ENCODE measurements at regions not wholly inside any gene's neighbourhood (a gene's known extent, or its start where the extent isn't known, plus 50 kb on each side); places are given as distances from the start of the nearest gene placed in this dataset.

GRCh38 chr7:84250452-84250851 is 55.9 kb upstream of the SEMA3A start:
- TF ChIP-seq CSRNP3 (CRISPR knock-in tag; IDR thresholded peaks at IDR 0.05) (no peak), BACH2 (CRISPR knock-in tag; IDR thresholded peaks at IDR 0.05; ENCODE audit: borderline replicate concordance) (no peak), CREB5 (CRISPR knock-in tag; IDR thresholded peaks at IDR 0.05; ENCODE audit: low read depth) (no peak), ZNF8 (CRISPR knock-in tag; IDR thresholded peaks at IDR 0.05) (no peak), TSHZ2 (CRISPR knock-in tag; IDR thresholded peaks at IDR 0.05) (no peak), TCF4 (CRISPR knock-in tag; IDR thresholded peaks at IDR 0.05; ENCODE audit: borderline replicate concordance) (no peak), ZFP30 (CRISPR knock-in tag; IDR thresholded peaks at IDR 0.05) (no peak), ARNTL (CRISPR knock-in tag; IDR thresholded peaks at IDR 0.05; ENCODE audit: borderline replicate concordance, low read depth) (no peak), ZNF565 (CRISPR knock-in tag; conservative IDR thresholded peaks at IDR 0.05; ENCODE audit: low read depth) (no peak), ESRRG (CRISPR knock-in tag; IDR thresholded peaks at IDR 0.05) (no peak), POU6F1 (CRISPR knock-in tag; IDR thresholded peaks at IDR 0.05; ENCODE audit: borderline replicate concordance, low read depth) (no peak), TOX (CRISPR knock-in tag; IDR thresholded peaks at IDR 0.05; ENCODE audit: borderline replicate concordance) (no peak), PPARA (CRISPR knock-in tag; IDR thresholded peaks at IDR 0.05; ENCODE audit: borderline replicate concordance) (no peak), ZNF70 (CRISPR knock-in tag; IDR thresholded peaks at IDR 0.05) (no peak), ZC3H10 (CRISPR knock-in tag; IDR thresholded peaks at IDR 0.05) (no peak)
- ATAC-seq = no peak

- TF ChIP-seq ZFP30 (CRISPR knock-in tag; IDR thresholded peaks at IDR 0.05) = no peak
- TF ChIP-seq CSRNP3 (CRISPR knock-in tag; IDR thresholded peaks at IDR 0.05) = no peak
- no peak for TF ChIP-seq TOX (CRISPR knock-in tag; IDR thresholded peaks at IDR 0.05; ENCODE audit: borderline replicate concordance)
- TF ChIP-seq CREB5 (CRISPR knock-in tag; IDR thresholded peaks at IDR 0.05; ENCODE audit: low read depth) = no peak
- no peak for TF ChIP-seq BACH2 (CRISPR knock-in tag; IDR thresholded peaks at IDR 0.05; ENCODE audit: borderline replicate concordance)
- ATAC-seq = no peak
Observed at GRCh38 chr7:84249656-84250055, 55.1 kb upstream of the SEMA3A start.

- no peak for ATAC-seq
- TF ChIP-seq BACH2 (CRISPR knock-in tag; IDR thresholded peaks at IDR 0.05; ENCODE audit: borderline replicate concordance) (no peak), OSR1 (CRISPR knock-in tag; IDR thresholded peaks at IDR 0.05) (no peak), SNAI2 (CRISPR knock-in tag; IDR thresholded peaks at IDR 0.05) (no peak), ZNF8 (CRISPR knock-in tag; IDR thresholded peaks at IDR 0.05) (no peak), TOX (CRISPR knock-in tag; IDR thresholded peaks at IDR 0.05; ENCODE audit: borderline replicate concordance) (no peak), CREB5 (CRISPR knock-in tag; IDR thresholded peaks at IDR 0.05; ENCODE audit: low read depth) (no peak), ARNTL (CRISPR knock-in tag; IDR thresholded peaks at IDR 0.05; ENCODE audit: borderline replicate concordance, low read depth) (no peak), ESRRG (CRISPR knock-in tag; IDR thresholded peaks at IDR 0.05) (no peak), ZC3H10 (CRISPR knock-in tag; IDR thresholded peaks at IDR 0.05) (no peak), RARB (CRISPR knock-in tag; IDR thresholded peaks at IDR 0.05) (no peak), ISL1 (CRISPR knock-in tag; IDR thresholded peaks at IDR 0.05) (no peak), ZFP30 (CRISPR knock-in tag; IDR thresholded peaks at IDR 0.05) (no peak), CSDC2 (CRISPR knock-in tag; IDR thresholded peaks at IDR 0.05) (no peak)
Observed at GRCh38 chr7:84248843-84249242, 54.3 kb upstream of the SEMA3A start.
